NB4 (cell line): ENCODE measurements at regions not wholly inside any gene's neighbourhood (a gene's known extent, or its start where the extent isn't known, plus 50 kb on each side); places are given as distances from the start of the nearest gene placed in this dataset.

Source experiments
- CTCF ChIP-seq: IDR thresholded peaks from one replicate; pipeline ENCODE4 v1.5.1; 2012; ENCODE audit warnings: low read depth, low read length
- MAX ChIP-seq: IDR thresholded peaks from 2 replicates; pipeline ENCODE4 v1.6.1; 2011; ENCODE audit warnings: low read depth, low read length
- POLR2A ChIP-seq: IDR thresholded peaks from 2 replicates; pipeline ENCODE4 v1.6.1; 2011; ENCODE audit warnings: mild to moderate bottlenecking; ENCODE audit not compliant: insufficient read length; ENCODE audit errors: extremely low read depth

- TF ChIP-seq CTCF = no peak
- no peak for TF ChIP-seq POLR2A
- no peak for TF ChIP-seq MAX
Measured at GRCh38 chr12:59097876-59098275, 177.6 kb upstream of the LRIG3 start.
